ENCODE measurements at regions not wholly inside any gene's neighbourhood (a gene's known extent, or its start where the extent isn't known, plus 50 kb on each side); places are given as distances from the start of the nearest gene placed in this dataset.
"Not testable (repeated sequence)": the region's sequence is repeated elsewhere in the genome, so short reads cannot be mapped to it uniquely, and the experiment has no call there.

DNA sequence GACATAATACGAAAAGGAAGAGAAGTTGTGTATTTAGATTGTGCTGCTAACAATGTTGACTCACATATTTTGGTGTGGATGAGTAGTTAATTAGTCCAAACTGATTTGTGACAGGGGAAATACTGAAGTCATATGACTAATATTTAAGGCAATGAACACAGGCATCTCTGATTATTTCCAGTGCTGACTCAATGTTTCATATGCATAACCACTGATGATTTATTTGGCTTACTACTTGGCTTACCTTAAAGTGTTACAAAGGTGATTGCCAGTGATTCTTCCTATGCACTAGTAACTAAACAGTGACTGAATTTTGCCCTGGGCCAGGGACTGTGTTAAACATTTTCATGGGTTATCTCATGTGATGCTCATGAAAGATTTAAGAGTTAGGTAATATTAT is 722.6 kb downstream of the METTL4 start:
- ATAC-seq: no peak
- no peak for DNase-seq

DNA sequence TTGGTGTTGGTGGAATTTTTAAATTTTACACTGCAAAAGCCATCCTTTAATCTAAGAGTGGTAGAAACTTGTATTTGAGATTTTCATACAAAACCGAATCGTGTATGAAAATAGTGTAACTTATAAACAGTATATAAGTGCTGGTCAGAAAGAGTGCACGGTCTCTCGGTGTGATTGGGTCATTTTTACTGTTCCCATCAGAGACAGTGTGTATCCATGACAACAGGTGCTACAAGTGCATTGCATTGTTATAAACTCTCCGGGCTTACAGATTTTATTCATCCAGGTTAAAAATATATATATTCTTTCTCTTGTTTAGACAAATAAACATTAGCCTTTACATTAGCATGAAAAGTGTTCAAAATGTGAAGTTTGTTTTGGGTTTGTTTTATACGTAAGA is 721.9 kb downstream of the METTL4 start:
- ATAC-seq: no peak
- DNase-seq: no peak

DNA sequence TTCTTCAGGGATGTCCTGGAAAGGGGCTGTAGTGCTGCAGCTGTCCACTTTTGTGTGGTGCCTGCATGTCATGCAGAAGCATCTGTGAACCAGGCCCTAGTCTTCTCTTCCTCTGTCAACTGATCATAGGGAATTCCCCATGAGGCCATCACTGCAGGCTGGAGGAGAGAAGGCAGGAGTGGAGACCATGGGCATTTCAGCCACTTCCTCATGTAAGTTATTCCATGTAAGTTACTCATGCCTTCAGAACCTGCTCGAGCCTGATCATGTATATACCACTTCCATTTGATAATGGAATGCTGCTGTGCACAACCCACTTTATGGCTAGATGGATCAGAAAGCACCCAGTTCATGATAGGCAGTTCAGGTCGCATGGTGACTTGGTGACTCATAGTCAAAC is 714.0 kb downstream of the METTL4 start:
- not testable (repeated sequence) for ATAC-seq, DNase-seq

DNA sequence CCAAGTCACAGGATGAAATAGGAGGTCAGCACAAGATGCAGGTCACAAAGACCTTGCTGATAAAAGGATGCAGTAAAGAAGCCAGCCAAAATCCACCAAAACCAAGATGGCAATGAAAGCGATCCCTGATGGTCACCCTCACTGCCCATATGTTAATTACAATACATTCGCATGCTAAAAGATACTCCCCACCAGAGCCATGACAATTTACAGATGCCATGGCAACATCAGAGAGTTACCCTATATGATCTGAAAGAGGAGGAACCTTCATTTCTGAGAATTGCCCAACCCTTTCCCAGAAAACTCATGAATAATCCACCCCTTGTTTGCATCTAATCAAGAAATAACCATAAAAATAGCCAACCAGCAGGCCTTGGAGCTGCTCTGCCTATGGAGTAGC is 709.8 kb downstream of the METTL4 start:
- ATAC-seq: no peak
- no peak for DNase-seq

DNA sequence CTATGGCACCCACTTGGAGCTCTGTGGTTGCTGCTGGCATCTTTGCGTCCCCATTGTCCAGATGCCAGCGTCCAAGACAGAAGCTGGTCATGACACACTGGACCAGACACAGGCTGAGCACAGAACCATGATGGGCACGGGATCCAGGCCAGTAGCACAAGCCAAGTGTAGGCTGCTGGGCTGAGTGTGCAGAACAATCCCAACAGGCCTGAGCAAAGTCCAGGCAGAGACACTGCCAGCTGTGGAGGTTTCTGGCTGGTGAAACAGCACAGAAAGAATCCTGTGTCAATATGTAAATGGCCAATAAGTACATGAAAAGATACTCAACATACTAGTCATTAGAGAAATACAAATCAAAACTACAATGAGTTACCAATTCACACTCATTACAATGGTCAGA is 705.4 kb downstream of the METTL4 start:
- DNase-seq (no peak), ATAC-seq (no peak)

DNA sequence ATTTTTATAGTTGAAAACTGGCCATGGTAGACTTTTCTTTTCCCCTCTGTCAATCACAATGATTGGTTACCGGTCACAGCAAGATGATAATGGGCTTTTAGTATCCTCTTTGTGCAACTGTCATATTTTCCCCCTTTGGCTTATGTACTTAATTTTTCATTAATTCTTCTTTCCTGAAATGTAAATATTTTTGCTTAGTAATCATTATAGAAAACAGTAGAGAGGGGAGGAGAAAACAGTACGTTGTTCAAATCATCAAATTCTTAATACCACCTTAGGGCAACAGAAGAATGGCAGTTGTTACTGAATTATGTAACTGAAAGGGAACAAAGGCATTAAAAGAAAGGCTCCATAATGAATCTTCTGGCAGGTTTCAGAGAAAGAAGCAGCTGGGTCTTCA is 699.0 kb downstream of the METTL4 start:
- ATAC-seq (no peak), DNase-seq (no peak)

DNA sequence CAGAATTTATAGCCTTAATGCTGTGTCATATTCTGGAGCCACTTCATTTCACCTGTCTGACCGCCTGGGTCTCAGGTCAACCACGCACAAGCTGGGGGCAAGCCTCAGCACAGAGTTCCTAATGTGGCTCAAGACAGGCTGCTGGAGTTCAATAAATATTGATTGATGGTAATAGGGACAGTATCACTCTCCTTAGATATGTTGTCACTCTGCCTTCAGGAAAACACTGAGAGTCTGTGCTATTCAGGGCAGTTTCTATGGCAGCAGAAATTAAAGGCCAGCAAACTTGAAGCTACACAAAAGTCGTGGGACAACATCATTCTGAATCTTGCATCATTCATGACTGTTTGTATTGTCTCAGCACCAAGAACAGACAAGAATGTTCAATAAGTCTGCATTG is 696.1 kb downstream of the METTL4 start:
- no peak for DNase-seq
- no peak for ATAC-seq

DNA sequence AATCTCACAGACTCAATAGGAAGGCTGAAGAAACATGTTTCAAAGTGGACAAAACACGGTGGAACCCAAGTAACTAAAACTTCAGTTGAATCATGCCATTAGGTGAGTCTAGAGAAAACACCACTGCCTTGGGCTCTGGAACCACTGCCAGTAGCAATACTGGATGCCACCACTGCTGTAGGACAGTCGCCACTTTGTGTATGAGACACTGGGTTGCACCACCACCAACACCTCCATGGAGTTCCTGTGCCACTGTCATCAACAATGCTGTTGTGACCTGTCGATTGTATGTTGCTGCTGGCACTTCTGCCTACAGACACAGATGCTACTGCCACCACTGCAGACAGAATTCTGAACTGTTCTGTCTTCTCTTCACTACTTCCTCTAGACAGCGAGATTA is 686.7 kb downstream of the METTL4 start:
- DNase-seq (no peak), ATAC-seq (no peak)

DNA sequence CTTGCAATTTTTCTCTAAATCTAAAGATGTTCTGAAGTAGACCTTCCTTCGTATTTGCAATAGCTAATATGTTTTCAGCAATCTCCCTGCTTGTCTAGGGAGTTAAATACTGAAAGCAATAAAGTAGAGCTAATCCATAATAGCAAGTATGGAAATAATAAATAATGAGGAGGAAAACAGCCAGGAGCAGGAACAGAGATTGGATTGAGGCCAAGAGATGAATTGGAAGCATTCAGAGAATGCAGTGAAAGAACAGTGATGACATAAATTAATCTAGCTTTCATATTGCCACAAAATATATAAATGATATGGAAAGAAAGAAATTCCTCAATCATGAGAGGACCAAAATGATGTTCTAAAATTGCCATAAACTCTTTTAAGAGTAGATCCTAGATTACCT is 679.7 kb downstream of the METTL4 start:
- ATAC-seq (no peak), DNase-seq (no peak)

DNA sequence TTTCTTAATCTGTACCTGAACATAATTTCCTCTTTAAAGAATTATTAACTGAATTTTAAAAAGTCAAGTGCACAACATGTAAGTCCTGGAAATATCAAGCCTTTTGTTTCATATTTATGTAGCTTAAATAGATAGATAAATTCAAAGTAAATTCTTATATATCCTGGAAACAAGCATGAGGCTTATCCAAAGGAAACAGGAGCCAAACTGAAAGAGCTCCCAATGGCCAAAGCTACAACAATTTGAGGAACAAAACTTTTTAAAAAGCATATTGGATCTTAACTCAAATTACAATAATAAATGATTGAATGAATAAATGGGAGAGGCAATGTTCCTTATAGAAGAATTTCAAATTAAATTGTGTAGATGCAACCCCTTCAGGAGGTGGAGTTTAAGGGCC is 679.1 kb downstream of the METTL4 start:
- ATAC-seq (no peak), DNase-seq (no peak)

DNA sequence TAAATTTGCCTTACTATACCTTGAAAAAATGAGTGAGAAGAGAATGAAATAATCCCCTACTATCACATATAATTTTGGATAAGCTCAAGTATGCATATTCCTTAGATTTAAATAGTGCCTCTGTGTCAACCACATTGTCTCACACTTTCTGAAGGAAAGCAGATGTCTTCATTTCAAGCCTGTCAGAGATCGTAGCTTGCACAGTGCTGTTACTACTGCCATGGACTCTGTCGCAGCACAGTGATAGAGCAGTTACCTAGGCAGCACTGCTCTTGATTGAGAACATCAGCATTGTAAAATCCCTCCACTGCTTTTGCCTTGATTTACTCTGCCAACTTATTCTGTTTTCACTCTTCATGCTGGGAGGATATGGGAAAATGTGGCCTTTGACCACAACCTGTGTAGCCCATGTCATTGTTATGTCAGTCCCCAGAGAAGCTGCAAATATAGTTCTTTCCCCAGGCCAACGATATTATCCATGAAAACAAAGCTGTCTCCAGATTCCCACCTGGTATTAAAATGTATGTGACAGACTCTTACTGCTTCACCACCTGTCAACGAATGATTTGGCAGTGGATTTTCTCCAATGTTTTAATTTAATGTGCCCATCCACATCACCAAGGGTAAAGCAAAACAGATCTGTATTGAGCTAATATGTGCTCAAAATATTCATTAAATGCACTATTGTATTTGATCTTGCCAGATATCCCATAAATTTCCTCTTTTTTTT is 675.7 kb downstream of the METTL4 start:
- DNase-seq: no peak
- ATAC-seq: no peak

DNA sequence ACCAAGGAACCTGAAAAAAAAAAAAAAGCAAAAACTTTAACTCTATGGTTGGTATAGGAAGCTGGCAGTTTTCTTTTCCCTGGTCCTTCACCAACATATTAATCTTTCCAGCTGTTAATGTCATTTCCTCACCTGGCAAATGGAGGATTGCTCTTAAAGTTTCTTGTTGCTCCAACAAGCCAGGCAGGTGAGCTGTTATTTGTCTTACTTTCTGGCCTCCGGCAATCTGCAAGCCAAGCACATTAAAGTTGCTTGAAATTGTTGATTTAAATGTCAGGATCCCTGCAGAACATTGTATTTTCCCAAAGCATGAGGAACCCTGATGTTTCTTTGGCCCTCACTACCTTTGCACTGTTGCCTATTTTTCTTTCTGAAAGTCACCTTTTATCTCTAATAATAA is 664.9 kb downstream of the METTL4 start:
- DNase-seq (no peak), ATAC-seq (no peak)

DNA sequence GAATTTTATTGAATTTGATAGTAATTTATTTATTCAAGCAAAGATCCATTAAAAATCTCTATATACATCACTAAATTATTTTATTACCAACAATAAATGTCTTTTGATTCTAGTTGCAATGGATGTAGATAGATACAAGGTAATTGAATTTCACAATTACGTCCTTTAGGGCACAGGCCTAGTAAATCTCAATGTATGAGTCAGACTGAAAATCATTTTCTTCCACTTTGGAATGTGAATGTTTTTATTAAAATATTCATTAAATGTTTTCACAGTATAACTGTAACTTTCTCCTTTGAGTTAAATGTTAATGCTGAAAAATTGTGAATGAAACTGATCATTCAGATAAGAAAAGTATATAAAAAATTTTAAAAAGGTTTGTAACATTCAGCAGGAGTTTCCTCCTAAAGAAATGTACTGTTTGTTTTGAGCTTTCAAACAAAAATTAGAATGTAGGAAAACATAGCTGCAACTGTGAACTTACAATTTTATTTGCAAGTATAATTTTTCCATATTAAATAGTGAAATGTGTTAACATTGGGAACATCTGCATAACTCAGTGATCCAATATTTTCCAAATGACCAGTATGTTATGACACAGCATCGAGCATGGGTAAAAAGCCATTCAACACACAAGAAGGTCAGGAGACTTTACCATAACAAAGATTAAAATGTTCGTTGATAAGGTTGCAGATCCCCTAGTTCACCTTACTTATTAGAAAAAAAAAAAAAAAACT is 663.7 kb downstream of the METTL4 start:
- DNase-seq (no peak), ATAC-seq (no peak)

DNA sequence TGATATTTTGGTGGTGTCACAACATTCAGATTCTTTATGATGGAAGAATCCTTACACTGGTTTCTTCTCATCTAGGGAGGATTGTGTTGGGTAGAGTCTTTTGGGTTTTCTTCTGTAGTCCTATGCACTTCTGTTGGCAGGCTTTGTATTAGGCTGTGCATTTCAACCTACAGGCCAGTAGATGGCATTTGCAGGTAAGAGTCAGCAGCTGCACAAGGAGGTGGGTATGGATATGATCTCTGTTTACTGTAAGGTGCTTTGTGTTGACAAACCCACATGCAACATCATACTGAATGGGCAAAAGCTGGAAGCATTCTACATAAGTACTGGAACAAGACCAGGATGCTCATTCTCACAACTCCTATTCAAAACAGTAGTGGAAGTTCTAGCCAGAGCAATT is 656.8 kb downstream of the METTL4 start:
- DNase-seq: no peak
- no peak for ATAC-seq

DNA sequence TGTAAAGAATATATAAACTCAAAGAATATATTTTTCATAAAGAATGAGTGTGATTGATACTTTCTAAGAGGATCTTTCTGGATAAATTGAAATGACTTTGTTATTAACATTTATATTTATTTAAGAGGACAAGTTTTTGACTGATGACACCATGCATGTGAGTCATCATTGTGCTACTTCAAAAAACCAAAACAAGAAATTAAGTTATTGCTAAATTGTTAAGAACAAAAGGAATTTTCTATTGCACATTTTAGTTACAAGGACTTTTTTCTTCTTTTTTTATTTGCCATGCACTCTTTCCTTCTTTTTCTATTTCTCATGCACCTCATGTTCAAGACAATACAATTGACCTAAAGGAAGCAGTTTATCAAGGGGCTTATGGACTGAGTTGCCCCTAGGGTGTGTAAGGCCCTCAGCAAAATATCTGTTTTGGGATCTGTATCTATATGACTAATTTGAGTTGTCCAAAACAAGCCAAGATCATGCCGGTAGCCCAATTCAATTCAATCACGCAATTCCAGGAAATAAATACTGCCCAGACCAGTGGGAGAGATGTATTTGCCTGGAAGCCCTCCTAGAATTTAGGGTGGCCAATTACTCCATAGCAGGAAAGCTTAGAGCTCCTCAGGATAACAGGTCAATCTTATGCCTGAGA is 654.3 kb downstream of the METTL4 start:
- DNase-seq: no peak
- ATAC-seq: no peak

DNA sequence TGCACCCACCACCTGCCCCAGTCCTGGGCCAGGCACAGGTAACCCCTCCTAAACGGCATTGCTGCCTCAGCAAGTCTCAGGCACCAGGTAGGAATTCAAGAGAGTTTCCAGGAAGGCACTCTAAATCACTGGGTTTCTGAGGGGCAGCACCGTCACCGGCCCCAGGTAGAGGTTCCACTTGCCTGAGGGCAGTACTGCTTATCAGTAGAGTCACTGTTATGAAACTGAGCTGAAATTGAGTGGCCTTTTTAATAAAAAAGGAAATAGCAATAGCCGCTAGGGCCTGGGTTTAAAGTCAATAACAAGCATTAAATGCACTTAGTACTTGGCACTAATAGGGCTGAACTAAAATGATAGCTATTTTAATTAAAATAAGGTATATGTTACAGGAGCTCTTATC is 653.7 kb downstream of the METTL4 start:
- ATAC-seq (no peak), DNase-seq (no peak)

DNA sequence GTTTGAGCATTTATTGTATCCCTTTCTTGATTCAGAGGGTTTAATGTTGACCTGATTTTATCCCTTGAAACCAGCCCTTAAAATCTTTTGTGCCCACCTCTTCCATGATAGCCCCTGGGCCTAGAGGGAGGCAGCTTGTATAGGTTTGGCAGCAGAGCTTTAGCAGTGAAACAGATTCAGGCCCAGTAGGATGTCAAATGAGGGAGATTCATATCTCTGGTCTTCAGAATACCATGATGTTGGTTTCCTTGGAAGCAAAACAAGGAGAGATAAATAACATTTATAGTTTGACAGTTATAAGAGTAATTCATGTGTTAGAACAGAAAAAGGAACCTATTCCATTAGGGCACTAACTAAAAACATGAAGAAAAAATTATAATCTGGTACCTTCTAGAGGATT is 649.2 kb downstream of the METTL4 start:
- DNase-seq: no peak

DNA sequence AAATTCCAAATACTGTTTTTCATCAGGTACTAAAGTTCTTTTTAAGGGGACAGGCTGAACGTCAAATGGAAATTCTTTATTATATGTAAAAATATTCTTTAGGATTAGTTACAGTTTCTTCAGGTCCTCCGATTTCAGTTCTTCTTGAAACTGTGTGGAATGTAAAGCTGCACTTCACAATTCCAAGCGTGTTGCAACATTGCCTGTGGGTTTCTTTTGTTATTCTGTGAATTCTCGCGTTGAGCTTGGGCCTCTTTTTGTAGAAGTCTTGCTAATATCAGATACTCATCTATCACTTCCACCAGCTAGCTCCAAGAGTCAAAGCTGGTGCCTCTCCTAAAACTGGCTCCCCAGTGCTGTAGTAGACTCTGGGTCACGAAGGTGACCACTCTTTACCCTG is 642.6 kb downstream of the METTL4 start:
- no peak for ATAC-seq
- no peak for DNase-seq

More for the DNA sequence above, 649.2 kb downstream of the METTL4 start:
- no peak for ATAC-seq

DNA sequence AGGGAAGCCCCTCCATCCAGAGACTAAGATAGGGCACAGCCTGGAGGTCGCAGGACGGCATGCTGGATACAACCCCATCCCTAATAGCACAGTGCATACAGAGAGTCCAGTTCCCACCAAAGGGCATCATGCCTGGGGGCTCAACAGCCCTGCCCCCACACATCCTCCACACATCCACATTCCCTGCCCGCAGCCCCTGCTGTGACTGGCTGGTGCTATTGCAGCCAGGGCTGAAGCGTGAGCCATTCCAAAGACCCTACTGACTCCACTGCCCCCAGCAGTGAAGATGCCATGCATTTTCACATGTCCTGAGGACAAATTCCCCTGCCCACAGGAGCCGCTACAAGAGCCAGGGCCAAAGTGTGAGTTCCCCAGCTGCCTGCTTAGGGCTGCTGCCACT is 641.6 kb downstream of the METTL4 start:
- ATAC-seq (no peak), DNase-seq (no peak)

DNA sequence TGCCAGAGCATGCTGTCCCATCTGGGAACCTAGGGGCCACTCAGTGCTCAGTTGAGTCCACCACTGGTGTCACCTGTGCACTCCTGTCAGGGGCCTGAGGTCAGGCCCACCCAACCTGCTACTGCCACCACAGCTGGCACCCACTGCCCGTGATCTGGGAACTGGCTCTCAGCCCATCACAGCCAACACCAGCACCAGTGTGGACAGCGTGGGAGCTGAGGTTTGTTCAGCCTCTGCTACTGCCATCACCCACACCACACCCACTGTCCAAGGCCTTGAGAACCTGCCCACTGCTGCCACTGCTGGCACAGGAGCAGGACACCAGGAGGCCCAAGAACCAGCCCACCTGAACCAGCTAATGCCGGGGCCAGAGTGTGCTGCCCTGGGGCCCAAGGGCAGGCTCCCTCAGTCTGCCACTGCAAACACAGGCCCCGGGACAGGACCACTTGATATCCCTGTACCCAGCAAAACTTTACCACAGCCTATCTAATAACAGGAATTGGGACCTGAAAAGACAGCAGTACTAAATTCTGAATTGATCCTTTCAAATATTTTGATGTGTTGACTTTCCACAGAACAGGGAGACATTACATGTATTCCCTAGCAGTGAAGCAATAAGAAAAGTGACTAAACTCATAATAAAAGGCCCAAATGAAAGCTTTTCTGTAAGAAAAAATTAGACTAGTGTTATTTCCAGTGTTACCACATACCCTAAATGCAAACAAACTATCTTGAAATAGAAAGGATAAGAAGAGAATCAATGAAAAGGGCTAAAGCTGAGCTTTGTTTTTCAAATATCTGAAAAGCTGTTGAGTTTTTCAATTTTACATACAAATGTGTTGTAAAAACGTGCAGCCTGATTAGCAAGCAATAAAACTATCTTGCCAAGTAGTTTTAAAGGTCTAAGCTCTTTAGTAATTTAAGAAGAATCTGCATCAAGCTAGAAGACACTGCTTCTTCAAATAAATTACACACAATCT is 640.7 kb downstream of the METTL4 start:
- ATAC-seq (no peak), DNase-seq (no peak)

DNA sequence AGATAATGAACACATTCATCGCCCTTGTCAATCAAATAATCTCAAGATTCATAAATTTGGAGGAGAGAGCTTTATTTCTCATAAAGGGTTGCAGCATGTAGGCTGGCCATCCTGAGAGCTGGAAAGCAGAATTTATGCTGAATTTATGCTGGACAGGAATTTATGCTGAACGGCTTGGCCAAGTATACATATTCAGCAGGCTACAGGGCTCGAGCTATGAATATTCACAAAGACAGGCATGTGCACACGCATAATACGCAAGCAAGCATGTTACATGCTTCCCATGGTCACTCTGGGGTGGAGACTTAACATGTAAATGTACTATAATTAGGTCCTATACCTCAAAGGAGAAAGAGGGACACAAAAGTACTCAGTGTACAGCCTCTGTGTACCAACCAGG is 618.8 kb downstream of the METTL4 start:
- no peak for DNase-seq
- no peak for ATAC-seq

DNA sequence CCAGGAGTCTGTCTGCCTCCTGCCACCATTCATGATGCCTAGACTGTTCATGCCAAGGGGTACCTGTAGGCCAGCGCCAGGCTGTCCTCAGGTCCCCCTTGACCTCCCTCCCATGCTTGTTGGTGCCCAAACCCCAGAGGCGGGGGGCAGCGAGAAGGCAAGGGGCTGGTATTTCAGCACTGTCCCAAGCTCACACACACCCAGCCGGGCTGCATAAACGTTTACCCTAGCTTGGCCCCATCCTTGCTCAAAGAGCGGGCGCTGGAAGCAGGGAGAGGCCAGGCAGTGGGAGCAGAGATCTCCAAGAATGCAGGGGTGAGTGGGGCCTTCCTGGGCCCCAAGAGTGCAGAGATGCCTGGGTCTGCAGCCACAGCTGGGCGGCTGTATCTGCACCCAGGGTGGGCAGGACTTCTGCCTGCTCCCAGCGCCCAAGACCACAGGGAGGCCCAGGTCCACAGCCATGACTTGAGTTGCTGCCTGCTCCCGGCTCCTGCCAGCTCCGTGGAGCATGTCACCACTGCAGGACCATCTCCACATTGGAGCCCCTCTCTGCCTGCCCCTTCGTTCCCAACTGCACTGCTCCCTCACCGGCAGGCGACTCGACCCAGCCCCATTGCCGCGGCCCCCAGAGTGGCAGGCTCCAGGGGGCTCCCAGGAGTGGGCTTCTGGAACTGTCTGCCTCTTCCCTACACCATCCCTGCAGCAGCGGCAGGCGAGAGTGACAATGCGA is 616.6 kb downstream of the METTL4 start:
- no peak for DNase-seq
- ATAC-seq: no peak

Data from stimulated activated naive CD8-positive, alpha-beta T cell treated with anti-CD3 and anti-CD28 coated beads, Interleukin-15, Interleukin-2, amounts not matched to agents 100 U/mL and 50 U/mL, for 24 hours (primary cell).